Activated T-helper 1 cell treated with anti-CD3 and anti-CD28 coated beads, Interleukin-2, amount 50 U/mL, for 16 hours (primary cell): ENCODE measurements at regions not wholly inside any gene's neighbourhood (a gene's known extent, or its start where the extent isn't known, plus 50 kb on each side); places are given as distances from the start of the nearest gene placed in this dataset.

Experiments used
- DNase-seq, 2 donors: peaks; one replicate each; pipeline ENCODE4 v3.0.0-alpha.2; 2020; ENCODE audit warnings: low read depth in 1 of 2, low spot score in 1 of 2

DNA sequence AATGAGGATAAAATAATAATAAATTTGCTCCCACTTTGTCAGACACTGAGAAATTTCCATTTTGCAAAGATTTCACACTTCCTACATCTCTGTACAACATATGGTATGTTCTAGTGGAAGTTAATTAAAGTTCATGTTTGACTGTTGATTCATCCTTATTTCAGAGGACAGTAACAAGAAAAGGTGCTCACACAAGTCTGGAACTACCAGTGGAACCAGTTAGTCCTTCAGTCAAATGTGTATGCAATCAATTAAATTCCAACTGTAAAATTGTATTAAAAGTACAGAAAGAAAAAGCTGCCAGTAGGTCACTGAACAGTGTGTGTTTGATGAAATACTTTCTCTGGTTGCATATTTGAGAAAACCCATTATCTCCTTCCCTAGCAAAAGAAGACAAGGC is 496.0 kb upstream of the PKN2 start:
- no peak for DNase-seq

DNA sequence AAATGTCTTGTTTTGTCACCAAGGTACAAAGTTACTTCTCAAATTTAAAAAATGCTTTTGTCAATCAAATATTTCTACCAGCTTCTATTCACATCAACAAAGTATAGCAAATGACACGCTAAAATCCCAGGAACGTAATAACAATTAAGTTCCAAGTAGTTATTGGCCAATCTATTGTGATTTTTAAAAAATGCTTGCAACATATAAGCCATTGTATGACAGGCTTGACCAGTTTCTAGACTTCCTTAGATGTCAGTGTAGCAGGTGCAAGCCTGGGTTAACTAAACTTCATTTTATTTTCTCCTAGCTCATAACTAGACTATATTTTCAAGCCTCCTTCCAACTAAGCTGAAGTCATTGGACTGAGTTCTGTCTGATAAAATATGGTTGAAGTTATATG is 494.5 kb upstream of the PKN2 start:
- DNase-seq: no peak

DNA sequence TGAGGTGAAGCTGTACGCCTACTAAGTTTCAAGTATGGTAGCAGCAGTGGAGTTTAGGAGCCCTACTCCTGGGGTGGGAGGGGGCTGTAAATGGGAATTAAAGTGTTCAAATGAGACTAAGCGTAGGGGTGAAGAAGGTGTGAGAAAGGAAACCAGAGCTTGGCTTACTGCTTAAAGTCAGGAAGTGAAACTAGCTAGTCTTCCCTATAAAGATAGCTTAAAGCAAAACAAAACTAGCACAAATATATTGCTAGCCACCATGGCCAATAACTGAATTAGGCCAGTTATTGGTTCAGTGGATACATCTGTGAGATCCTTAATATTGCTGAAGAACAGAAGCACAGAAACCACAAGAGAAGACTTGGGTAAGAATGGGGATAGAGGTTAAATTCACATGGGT is 492.2 kb upstream of the PKN2 start:
- DNase-seq: no peak

DNA sequence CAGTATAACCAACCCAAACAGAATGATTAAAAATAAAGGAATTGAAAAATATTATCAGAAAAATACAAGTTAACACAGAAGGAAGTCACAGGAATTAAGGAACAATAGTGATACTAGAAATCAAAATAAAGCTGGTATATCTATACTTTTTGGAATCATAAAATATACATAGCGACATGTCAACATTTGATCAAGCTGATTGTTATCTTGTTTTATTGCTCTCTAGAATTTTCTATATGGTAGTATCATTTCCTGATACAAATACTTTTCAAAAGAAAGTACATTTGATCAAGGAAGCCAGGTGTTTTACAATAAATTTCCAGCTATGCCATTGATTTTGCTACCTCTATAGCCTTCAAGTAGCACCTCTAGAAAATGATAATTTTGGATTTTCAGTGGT is 489.5 kb upstream of the PKN2 start:
- no peak for DNase-seq

DNA sequence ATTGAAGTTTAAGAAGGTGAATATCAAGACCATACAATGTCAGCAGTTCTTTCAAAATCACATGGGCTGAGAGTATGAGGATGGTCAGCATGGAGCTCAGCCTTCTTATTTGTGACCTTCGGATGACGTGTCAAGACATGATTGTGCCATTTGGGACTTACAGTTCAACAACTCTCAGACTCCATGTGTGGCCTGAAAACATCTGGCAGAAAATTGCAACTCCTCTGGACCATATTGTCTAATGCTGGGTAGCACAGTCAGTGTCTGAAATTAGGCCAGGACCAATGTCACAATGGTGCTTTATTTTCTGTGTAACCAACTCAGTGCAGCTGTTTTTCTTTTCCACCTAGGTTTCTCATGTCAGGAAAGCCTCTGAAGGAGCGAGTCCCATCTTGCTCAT is 483.5 kb upstream of the PKN2 start:
- no peak for DNase-seq

DNA sequence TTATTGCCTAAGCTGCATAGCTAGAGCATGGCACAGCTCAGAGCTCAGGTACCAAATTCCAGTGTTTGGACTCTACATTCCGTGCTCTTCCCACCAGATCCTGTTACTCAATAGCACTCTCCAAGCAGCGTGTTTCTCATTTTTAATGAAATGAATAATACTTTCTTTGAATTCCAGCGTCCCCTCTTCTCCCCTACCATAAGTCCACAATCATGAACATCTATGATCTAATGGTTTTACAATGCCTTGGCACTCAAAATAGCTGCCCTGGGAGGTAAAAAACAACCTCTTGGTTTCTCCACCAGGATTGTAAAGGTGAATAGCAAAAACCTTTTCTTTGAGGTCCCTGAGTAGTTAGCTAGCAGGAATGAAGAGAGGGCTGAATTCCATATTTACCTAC is 480.0 kb upstream of the PKN2 start:
- DNase-seq: no peak

GRCh38 chr1:88204612-88205167 is 479.4 kb upstream of the PKN2 start:
- DNase-seq: no peak

GRCh38 chr1:88208389-88208788 is 475.7 kb upstream of the PKN2 start:
- no peak for DNase-seq

- DNase-seq: no peak
Observed at GRCh38 chr1:88210103-88210787, 473.8 kb upstream of the PKN2 start.

DNA sequence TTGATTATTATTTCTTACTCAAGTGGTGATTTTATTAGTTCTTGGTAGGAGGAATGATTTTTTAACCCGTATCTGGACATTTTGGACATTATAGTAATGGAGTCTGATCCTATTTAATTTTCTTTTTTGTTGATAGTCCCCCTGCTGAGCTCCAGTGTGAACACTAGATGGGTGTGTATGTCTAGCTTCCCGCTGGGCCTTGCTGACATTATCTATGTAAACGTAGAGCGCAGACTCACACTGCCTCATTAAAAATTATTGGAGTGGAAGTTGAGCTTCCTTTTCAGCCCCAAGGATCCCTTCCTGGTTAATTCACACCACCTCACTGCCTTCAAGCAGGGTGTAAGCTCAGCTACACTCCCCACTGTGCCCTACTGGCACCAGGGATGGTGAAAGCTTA is 467.6 kb upstream of the PKN2 start:
- DNase-seq: no peak

DNA sequence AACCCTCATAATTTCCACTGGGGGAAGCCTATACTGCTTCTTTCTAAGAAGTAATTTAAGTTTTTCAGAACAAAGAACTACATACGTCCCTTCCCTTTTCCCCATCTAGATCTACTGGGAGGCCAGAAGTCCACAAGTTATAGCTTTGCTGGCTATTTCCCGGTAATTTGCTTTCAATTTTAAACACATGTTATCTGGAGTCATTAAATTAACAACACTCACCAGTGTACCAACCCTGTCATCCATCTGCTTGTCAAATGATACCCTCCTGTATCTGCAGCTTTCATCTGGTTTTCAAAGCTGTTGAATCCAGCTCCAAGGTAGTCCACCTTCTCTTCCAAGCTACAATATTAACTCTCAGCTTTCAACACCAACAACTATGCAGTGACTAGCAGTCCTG is 466.7 kb upstream of the PKN2 start:
- DNase-seq: no peak

DNA sequence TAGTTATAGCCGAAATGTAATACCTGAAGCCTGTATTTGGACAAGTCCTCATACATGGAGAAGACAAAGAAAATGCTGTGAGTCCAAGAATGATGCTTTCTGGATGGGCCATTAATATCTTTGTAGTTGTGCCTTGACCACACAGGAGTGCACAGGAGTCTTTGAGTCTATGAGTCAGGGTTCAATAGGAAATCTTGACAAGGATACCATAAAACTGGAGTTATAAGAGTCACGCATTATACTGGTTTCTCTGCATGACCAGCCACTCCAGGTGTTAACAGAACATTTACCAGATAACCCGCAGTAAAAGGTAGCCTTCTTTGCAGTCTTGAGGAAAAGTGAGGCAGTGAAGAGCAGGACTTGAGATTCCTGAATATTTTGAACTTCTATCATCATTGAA is 464.6 kb upstream of the PKN2 start:
- no peak for DNase-seq

DNA sequence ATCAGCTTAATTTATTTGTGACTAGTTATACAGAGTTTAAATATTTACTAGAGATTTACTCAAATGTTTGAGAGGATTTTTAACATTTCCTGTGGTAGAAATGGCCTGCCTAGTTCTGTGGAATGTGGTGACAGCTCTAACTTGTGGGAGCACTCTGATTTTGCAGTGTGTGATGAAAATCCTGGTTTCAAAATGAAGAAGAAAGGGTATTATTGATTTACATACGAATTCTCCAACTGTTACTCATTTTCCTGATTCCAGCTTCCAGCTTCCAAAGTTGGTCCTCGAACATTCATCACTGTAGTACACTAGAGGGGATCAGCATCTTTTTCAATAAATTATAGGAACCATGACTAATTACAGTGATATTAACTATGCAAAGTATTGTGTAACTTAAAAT is 462.7 kb upstream of the PKN2 start:
- no peak for DNase-seq

- DNase-seq: no peak
Observed at GRCh38 chr1:88224906-88225305, 459.2 kb upstream of the PKN2 start.

DNA sequence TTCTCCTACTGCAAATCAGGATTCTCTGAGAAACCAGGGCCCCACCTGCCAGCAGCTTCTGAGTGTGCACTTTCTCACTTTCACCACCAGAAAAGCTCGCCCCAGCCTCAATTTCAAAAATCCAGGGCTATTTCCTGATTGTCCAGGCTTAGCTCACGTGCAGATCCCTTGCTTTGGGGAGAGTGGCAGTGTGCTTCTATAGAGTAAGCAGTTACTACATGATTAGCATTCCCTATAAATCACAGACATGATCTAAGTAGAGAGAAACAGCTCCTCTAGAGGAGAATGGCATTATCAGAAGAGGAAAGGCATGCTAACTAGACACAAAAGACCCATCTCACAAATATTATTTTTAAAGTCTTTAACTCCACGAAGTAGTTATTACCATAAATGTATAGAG is 456.0 kb upstream of the PKN2 start:
- no peak for DNase-seq

GRCh38 chr1:88230126-88230525 is 453.9 kb upstream of the PKN2 start:
- DNase-seq: no peak

DNA sequence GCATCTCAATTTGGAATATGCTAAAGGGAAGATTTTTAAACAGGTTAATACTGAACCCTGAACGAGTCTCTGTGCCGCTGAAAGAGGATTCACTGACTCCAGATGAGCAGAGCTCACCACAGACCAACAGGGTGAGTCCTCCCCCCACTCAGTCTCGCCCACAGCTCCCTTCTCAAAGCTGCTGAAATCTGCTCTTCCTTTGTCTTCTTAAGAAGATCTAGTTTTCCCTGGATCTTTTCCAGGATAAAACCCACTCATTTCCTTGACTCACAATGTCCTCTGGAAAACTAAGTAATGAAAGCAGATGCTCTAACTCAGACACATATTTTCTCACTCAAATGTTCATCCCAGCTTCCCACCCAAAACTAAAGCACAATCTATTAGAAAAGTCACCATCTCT is 447.0 kb upstream of the PKN2 start:
- no peak for DNase-seq

DNA sequence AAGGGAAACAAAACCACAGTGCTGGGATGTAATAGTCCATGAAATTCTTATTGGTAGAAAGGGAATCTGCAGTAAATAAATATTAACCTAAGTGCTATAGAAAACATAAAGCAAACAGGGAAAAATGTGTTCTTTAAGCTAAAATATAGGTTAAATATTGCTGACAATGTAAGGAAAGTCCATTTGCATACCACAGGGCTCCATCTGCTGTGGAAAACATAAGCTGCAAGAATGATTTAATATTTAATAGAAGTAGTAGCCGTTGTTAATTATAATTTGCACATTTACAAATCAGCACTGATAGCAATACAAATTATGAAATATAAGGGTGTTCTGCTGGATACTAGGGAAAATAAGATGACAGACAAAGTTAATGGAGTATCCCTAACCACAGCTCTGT is 444.9 kb upstream of the PKN2 start:
- no peak for DNase-seq

GRCh38 chr1:88247666-88248065 is 436.4 kb upstream of the PKN2 start:
- DNase-seq: no peak

DNA sequence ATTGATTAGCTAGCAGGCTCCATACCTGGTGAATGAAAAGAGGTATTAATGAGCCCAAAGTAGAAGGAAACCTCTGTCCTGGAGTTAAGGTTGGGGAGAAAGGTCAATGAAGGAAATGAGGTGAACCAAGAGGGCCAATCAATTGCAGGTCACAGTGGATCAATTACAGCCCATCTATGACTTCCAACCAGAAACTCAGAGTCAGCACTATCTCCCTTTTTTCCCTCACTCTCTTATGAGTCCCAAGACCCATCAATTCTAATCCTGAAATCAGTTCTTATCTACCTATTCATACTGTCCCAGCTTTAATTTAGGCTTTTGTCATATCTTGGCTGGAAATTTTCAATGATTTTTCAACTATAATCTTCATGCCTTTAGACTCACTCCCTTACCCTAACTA is 433.2 kb upstream of the PKN2 start:
- DNase-seq: no peak

GRCh38 chr1:88252745-88253144 is 431.3 kb upstream of the PKN2 start:
- no peak for DNase-seq

- no peak for DNase-seq
Observed at GRCh38 chr1:88265606-88266005, 418.5 kb upstream of the PKN2 start.

DNA sequence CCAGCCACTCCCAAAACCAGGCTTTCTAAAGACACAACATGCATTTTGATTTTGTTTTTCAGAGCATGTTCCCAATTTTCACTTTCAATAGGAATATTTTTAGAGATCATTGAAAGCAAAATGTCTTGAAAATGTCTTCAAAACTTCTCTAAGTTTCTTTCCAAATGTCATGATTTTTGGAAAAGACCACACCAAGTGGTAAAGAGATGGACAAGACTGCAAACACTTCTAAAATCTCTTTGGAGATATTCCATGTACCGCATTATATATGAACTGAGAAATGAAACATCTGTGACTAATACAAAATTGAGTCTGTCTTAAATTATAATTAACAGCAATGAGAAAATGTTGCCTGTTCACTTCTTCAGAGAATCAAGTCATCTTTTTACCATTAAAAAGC is 418.0 kb upstream of the PKN2 start:
- DNase-seq: no peak

DNA sequence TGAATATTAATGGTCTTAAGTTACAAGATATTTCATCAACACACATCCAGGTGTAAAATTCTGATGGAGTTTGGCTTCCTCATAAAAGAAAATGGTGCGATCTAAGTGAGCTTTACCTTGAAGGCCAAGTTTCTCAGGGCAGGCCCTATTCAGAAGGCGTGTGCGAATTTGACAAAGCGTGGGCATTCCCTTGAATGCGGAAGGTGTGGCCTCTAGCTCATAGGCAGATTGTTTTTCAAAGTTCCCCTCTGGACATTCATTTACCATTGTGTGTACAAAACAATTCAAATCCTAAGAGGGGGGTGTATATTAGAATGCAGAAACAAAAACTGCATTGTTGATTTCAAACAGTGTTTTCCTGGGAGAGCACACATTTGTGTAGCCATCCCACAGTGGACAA is 411.9 kb upstream of the PKN2 start:
- no peak for DNase-seq
